ENCODE measurements at regions not wholly inside any gene's neighbourhood (a gene's known extent, or its start where the extent isn't known, plus 50 kb on each side); places are given as distances from the start of the nearest gene placed in this dataset.
"Not testable (repeated sequence)": the region's sequence is repeated elsewhere in the genome, so short reads cannot be mapped to it uniquely, and the experiment has no call there.

DNA sequence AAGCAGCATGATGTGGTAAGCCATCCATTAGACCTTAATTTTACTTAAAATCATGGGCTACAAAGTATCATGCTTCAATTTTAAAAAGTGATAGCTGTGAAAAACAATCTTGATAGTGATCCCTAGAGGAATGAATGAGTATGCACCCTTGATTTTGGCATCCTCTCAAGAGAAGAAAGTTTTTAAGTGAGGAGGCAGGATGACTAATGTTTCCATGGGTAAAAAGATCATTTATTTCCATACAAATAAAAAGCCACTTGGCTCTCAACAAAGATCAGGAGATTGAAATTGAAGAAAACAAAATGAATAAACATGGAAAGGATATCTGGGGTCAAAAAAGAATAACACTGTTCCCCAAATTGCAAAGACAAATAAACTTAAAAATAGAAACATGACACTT, 305.4 kb downstream of the MEX3B start:
- DNase-seq (ENCODE audit: insufficient read length, low spot score) (no peak), FAIRE-seq (no peak)
- TF ChIP-seq, protein P1, sequence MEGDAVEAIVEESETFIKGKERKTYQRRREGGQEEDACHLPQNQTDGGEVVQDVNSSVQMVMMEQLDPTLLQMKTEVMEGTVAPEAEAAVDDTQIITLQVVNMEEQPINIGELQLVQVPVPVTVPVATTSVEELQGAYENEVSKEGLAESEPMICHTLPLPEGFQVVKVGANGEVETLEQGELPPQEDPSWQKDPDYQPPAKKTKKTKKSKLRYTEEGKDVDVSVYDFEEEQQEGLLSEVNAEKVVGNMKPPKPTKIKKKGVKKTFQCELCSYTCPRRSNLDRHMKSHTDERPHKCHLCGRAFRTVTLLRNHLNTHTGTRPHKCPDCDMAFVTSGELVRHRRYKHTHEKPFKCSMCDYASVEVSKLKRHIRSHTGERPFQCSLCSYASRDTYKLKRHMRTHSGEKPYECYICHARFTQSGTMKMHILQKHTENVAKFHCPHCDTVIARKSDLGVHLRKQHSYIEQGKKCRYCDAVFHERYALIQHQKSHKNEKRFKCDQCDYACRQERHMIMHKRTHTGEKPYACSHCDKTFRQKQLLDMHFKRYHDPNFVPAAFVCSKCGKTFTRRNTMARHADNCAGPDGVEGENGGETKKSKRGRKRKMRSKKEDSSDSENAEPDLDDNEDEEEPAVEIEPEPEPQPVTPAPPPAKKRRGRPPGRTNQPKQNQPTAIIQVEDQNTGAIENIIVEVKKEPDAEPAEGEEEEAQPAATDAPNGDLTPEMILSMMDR (IDR thresholded peaks at IDR 0.05; ENCODE audit: insufficient read depth, missing control alignments) = no peak

DNA sequence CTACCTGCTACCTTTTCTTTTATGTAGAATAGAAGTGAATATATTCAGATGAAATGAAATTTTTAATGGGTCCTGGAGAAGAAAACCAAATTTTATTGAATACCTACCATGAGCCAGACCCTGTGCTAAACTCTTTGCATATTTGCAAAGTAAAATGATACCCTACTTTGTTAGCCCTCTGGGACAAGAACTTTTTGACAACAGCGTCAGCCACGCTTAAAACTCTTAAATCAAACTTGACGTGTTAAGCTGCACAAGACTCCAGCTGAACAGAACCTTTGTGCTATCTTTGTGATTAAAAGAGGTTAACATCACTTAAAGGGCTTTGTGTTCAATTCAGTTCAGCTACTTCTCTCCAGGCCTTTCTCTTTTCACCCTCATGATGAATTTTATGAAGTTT, 316.5 kb downstream of the MEX3B start:
- TF ChIP-seq, protein P1 (IDR thresholded peaks at IDR 0.05; ENCODE audit: insufficient read depth, missing control alignments) = no peak
- FAIRE-seq (no peak), DNase-seq (ENCODE audit: insufficient read length, low spot score) (no peak)

DNA sequence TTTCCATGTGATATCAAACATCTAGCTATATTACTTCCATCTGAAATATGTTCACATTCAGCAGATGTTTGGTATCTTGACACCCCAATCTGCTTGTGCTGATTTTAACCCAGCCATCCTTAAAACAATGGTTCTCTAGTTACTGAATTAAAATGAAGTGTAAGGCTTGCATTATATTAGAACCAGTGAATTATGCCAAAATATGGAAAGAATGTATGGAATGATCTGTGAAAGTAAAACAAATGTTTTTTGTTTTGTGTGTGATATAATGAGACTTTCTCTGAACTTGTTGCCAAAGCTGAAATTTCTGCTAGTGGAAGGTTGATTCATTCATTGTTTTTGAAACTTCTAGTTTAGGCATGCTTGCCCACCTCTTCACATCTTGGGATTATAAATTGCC, 317.1 kb downstream of the MEX3B start:
- FAIRE-seq = no peak
- no peak for DNase-seq (ENCODE audit: insufficient read length, low spot score)
- TF ChIP-seq, protein P1 (IDR thresholded peaks at IDR 0.05; ENCODE audit: insufficient read depth, missing control alignments) = no peak

DNA sequence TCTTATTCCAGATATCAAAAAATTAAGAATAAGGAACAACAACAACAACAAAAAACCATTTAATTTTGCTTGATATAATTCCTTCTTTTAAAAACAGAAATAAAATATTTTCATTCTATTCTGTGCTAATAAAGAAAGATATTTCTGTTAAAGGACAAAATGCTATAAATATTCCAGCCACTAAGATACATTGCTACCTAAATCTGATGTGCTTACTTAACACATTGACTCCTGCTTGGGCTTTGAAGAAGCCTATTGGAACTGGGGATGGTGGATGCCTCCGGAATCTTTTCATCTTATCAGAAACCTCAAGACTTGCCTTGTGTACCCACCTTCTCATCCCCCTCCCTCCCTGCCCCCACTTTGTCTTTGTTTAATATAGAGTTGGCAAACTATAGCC, 320.2 kb downstream of the MEX3B start:
- TF ChIP-seq, protein P1 (IDR thresholded peaks at IDR 0.05; ENCODE audit: insufficient read depth, missing control alignments) = no peak
- FAIRE-seq (no peak), DNase-seq (ENCODE audit: insufficient read length, low spot score) (no peak)

DNA sequence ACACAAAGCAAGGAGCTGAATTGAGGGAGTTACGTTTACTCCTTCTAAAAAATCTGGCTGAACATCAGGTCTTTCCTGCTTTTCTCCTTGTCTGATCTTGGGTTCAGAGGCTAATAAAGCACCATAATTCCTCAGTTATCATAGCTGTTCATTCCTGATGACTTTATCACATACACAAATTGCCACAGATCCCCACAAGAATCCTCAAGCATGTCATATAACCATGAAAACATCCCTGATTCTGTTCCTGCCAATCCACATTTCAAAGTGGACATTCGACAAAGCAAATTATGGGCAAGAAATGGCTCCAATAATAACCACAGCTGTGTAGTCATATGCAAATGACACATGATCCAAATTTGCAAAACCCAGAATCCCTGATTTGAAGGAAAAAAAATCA, 321.3 kb downstream of the MEX3B start:
- FAIRE-seq = no peak
- TF ChIP-seq, protein P1 (IDR thresholded peaks at IDR 0.05; ENCODE audit: insufficient read depth, missing control alignments) = no peak
- DNase-seq (ENCODE audit: insufficient read length, low spot score) = no peak

DNA sequence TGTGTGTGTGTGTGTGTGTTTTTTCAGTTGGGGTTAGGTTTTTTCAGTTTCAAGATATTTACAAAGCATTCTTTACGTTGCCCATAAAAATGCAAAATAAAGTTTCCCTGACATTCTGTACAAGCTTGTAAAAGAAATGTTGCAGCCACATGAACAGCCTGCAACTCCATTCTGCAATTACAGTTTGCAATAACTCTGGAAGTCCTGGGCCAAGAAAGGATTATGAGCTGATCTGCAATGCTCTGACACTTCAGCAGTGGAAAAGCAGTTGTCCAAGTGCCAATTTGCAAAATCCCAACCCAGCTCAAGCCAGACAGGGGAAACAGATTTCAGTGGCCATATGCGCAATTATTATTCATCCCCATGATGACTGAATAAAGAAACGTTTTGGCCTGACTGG, 322.1 kb downstream of the MEX3B start:
- TF ChIP-seq, protein P1 (IDR thresholded peaks at IDR 0.05; ENCODE audit: insufficient read depth, missing control alignments) = no peak
- FAIRE-seq = no peak
- DNase-seq (ENCODE audit: insufficient read length, low spot score) = no peak

DNA sequence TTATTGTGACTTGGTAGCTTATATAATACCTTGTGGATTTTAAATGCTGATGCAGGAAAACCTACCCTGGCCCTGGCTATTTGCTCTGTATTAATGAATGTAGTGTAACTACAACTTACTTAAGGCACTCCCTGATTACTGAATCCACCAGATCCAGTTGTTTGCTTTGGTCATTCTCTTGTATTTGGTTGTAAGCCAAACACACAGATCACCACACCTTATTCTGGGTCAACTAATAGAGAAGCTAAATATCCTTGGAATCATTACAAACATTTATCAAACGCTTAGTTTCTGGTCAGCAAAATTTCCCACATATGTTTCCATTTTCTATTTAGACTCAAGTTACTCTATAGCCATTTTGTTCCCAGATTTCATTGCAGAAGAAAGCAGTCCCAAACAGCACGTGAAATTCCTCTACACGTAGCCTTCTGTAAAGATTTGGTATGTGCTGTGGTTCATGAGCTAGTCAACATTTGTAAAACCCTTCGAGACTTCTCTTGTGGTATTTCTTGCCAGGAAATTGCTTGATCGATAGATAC, 322.6 kb downstream of the MEX3B start:
- TF ChIP-seq, protein P1 (IDR thresholded peaks at IDR 0.05; ENCODE audit: insufficient read depth, missing control alignments) = no peak
- no peak for FAIRE-seq
- DNase-seq (ENCODE audit: insufficient read length, low spot score) = no peak

DNA sequence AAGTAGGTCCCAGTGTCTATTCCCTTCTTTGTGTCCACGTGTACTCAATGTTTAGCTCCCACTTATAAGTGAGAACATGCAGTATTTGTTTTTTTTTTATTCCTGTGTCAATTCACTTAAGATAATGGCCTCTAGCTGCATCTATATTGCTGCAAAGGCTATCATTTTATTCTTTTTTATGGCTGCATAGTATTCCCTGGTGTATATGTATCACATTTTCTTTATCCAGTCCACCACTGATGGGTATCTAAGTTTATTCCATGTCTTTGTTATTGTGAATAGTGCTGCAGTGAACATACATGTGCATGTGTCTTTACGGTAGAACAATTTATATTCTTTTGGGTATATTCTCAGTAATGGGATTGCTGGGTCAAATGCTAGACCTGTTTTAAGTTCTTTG, 329.4 kb downstream of the MEX3B start:
- not testable (repeated sequence) for FAIRE-seq; DNase-seq (ENCODE audit: insufficient read length, low spot score)

Measured in D721Med (cell line).